ENCODE measurements at regions not wholly inside any gene's neighbourhood (a gene's known extent, or its start where the extent isn't known, plus 50 kb on each side); places are given as distances from the start of the nearest gene placed in this dataset.

DNA sequence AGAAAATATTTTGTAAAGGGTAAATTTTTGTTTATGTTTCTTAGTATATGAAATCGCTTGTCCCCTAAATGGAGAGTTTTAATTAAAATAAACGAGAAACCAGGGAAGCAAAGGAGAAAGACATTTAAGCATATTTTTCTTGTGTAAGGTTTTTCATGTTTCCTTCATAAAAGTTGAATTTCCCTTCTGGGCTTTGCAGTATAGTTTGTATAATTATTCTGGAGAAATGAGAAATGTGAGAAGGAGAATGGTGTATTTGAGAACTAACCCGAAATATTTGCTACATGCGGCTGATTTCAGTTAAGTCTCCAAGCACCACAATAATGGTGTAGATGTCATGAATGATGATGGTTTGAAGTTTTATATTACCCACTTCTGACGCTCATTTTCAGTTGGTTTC is 307.7 kb upstream of the SEL1L start:
- ChIA-PET CTCF (no interaction called here), POLR2A (no interaction called here)
- no peak overlapping the region for H3K27ac ChIP-seq (ENCODE audit: low read length)
- TF ChIP-seq TCF7L2 (IDR thresholded peaks at IDR 0.05; ENCODE audit: low read depth, low read length): no peak
- TF ChIP-seq, protein P1, sequence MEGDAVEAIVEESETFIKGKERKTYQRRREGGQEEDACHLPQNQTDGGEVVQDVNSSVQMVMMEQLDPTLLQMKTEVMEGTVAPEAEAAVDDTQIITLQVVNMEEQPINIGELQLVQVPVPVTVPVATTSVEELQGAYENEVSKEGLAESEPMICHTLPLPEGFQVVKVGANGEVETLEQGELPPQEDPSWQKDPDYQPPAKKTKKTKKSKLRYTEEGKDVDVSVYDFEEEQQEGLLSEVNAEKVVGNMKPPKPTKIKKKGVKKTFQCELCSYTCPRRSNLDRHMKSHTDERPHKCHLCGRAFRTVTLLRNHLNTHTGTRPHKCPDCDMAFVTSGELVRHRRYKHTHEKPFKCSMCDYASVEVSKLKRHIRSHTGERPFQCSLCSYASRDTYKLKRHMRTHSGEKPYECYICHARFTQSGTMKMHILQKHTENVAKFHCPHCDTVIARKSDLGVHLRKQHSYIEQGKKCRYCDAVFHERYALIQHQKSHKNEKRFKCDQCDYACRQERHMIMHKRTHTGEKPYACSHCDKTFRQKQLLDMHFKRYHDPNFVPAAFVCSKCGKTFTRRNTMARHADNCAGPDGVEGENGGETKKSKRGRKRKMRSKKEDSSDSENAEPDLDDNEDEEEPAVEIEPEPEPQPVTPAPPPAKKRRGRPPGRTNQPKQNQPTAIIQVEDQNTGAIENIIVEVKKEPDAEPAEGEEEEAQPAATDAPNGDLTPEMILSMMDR (IDR thresholded peaks at IDR 0.05): no peak
- no peak for TF ChIP-seq POLR2AphosphoS5 (IDR thresholded peaks at IDR 0.05; ENCODE audit: low read depth, low read length)
- TF ChIP-seq SIN3A (IDR thresholded peaks at IDR 0.05; ENCODE audit: borderline replicate concordance, insufficient read depth, low read depth, low read length): no peak
- TF ChIP-seq, protein P2, sequence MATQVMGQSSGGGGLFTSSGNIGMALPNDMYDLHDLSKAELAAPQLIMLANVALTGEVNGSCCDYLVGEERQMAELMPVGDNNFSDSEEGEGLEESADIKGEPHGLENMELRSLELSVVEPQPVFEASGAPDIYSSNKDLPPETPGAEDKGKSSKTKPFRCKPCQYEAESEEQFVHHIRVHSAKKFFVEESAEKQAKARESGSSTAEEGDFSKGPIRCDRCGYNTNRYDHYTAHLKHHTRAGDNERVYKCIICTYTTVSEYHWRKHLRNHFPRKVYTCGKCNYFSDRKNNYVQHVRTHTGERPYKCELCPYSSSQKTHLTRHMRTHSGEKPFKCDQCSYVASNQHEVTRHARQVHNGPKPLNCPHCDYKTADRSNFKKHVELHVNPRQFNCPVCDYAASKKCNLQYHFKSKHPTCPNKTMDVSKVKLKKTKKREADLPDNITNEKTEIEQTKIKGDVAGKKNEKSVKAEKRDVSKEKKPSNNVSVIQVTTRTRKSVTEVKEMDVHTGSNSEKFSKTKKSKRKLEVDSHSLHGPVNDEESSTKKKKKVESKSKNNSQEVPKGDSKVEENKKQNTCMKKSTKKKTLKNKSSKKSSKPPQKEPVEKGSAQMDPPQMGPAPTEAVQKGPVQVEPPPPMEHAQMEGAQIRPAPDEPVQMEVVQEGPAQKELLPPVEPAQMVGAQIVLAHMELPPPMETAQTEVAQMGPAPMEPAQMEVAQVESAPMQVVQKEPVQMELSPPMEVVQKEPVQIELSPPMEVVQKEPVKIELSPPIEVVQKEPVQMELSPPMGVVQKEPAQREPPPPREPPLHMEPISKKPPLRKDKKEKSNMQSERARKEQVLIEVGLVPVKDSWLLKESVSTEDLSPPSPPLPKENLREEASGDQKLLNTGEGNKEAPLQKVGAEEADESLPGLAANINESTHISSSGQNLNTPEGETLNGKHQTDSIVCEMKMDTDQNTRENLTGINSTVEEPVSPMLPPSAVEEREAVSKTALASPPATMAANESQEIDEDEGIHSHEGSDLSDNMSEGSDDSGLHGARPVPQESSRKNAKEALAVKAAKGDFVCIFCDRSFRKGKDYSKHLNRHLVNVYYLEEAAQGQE (IDR thresholded peaks at IDR 0.05; ENCODE audit: insufficient read depth in 1 of 2, low read depth in 2 of 2, low read length in 1 of 2): no peak
- no peaks in the 10 kb centered on the region for H3K9me3 ChIP-seq (ENCODE audit: control insufficient read depth, insufficient read depth, low read depth, low read length)
- in situ Hi-C loops (cut with HindIII; ENCODE audit: low pct_unique_long_range_greater_than_20kb, low sequenced_read_pairs): no loop called here
- no peaks in the 10 kb centered on the region for H3K36me3 ChIP-seq (ENCODE audit: control insufficient read depth, insufficient read depth, low read length)
- intact Hi-C loops (cut with micrococcal nuclease; ENCODE audit: unreplicated experiment): no loop called here
- no peaks in the 10 kb centered on the region for H3K4me1 ChIP-seq (ENCODE audit: control insufficient read depth, insufficient read depth, low read length)
- no peak overlapping the region for H3K4me3 ChIP-seq (ENCODE audit: low read depth in 2 of 2, low read length in 2 of 2)
- DNase-seq (ENCODE audit: low read depth, low spot score) (no peak), ATAC-seq (no peak)
- no TSS peak for BruUV-seq (replicated peaks)
- no peaks in the 10 kb centered on the region for H3K27me3 ChIP-seq (ENCODE audit: control insufficient read depth, insufficient read depth, low read length)

DNA sequence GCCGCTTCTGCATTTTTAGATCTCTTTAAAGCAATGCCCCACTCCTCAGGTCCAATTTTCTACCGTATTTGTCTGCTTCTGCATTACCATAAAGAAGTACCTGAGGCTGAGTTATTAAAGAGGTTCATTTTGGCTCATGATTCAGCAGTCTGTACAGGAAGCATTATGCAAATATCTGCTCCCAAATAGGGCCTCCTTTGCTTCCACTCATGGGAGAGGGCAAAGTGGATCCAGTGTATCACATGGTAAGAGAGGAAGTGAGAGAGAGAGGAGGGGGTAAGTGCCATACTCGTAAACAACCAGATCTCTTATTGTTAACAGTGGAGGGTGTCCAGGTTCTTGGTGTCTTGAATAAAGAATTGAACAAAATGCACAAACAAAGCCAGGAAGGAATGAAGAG is 316.1 kb upstream of the SEL1L start:
- no peak for TF ChIP-seq POLR2AphosphoS5 (IDR thresholded peaks at IDR 0.05; ENCODE audit: low read depth, low read length)
- TF ChIP-seq, protein P2 (IDR thresholded peaks at IDR 0.05; ENCODE audit: insufficient read depth in 1 of 2, low read depth in 2 of 2, low read length in 1 of 2): no peak
- TF ChIP-seq, protein P1 (IDR thresholded peaks at IDR 0.05): no peak
- no peak for TF ChIP-seq TCF7L2 (IDR thresholded peaks at IDR 0.05; ENCODE audit: low read depth, low read length)
- TF ChIP-seq SIN3A (IDR thresholded peaks at IDR 0.05; ENCODE audit: borderline replicate concordance, insufficient read depth, low read depth, low read length): no peak
- no peak overlapping the region for H3K27ac ChIP-seq (ENCODE audit: low read length)
- no peak overlapping the region for H3K4me3 ChIP-seq (ENCODE audit: low read depth in 2 of 2, low read length in 2 of 2)
- DNase-seq (ENCODE audit: low read depth, low spot score) (no peak), ATAC-seq (no peak)
- BruUV-seq (replicated peaks): no TSS peak
- CTCF ChIA-PET: no interaction called here
- H3K36me3 ChIP-seq (ENCODE audit: control insufficient read depth, insufficient read depth, low read length): no peaks in the 10 kb centered on the region
- intact Hi-C loops (cut with micrococcal nuclease; ENCODE audit: unreplicated experiment): no loop called here
- POLR2A ChIA-PET: no interaction called here
- H3K27me3 ChIP-seq (ENCODE audit: control insufficient read depth, insufficient read depth, low read length): no peaks in the 10 kb centered on the region
- in situ Hi-C loops (cut with HindIII; ENCODE audit: low pct_unique_long_range_greater_than_20kb, low sequenced_read_pairs): no loop called here
- H3K4me1 ChIP-seq (ENCODE audit: control insufficient read depth, insufficient read depth, low read length): no peaks in the 10 kb centered on the region
- H3K9me3 ChIP-seq (ENCODE audit: control insufficient read depth, insufficient read depth, low read depth, low read length): no peaks in the 10 kb centered on the region
